HG02938 (cell line): ENCODE measurements at regions not wholly inside any gene's neighbourhood (a gene's known extent, or its start where the extent isn't known, plus 50 kb on each side); places are given as distances from the start of the nearest gene placed in this dataset.

ENCODE experiments used
- ATAC-seq: cut with Tn5 transposase; IDR thresholded peaks from one replicate; pipeline ENCODE4 v1.9.1; 2021; ENCODE audit warnings: mild to moderate bottlenecking, moderate library complexity; ENCODE audit not compliant: unreplicated experiment

GRCh38 chr14:38139926-38140325 lies 67.8 kb upstream of the SSTR1 start:
- ATAC-seq: no peak

GRCh38 chr14:38143170-38143569 lies 64.5 kb upstream of the SSTR1 start:
- no peak for ATAC-seq

- no peak for ATAC-seq
Measured at GRCh38 chr14:38143659-38144505, 63.8 kb upstream of the SSTR1 start.

- ATAC-seq: no peak
Measured at GRCh38 chr14:38145142-38145541, 62.6 kb upstream of the SSTR1 start.

GRCh38 chr14:38150075-38150474 lies 57.6 kb upstream of the SSTR1 start:
- no peak for ATAC-seq
